ENCODE measurements at regions not wholly inside any gene's neighbourhood (a gene's known extent, or its start where the extent isn't known, plus 50 kb on each side); places are given as distances from the start of the nearest gene placed in this dataset.
A peak's percentile ranks its signal among the peaks of the same experiment; 100 is the strongest.

GRCh38 chr2:78941751-78942150 is 83.8 kb upstream of the REG3G start:
- DNase-seq (ENCODE audit: low read depth), result no peak

GRCh38 chr2:78963881-78964280 is 61.6 kb upstream of the REG3G start:
- no peak for DNase-seq (ENCODE audit: low read depth)

GRCh38 chr2:78967294-78967693 is 58.2 kb upstream of the REG3G start:
- peak; percentile 24 for DNase-seq (ENCODE audit: low read depth)

- no peak for DNase-seq (ENCODE audit: low read depth)
Measured at GRCh38 chr2:78973630-78974029, 51.9 kb upstream of the REG3G start.
